AG10803 (cell line): ENCODE measurements at regions not wholly inside any gene's neighbourhood (a gene's known extent, or its start where the extent isn't known, plus 50 kb on each side); places are given as distances from the start of the nearest gene placed in this dataset.

Experiments used
- DNase-seq: peaks from one replicate; pipeline ENCODE4 v3.0.0; 2010; ENCODE audit warnings: low read depth
- H3K4me3 ChIP-seq: 2 replicates; pipeline ENCODE4 v1.5.1; 2011; ENCODE audit warnings: mild to moderate bottlenecking, low read length, control low read depth
- CTCF ChIP-seq: conservative IDR thresholded peaks from 2 replicates; pipeline ENCODE4 v1.5.1; 2011; ENCODE audit warnings: mild to moderate bottlenecking, low read length, control low read depth, inconsistent platforms

GRCh38 chr7:136652635-136653370, 215.6 kb upstream of the CHRM2 start:
- no peak overlapping the region for H3K4me3 ChIP-seq
- peak; percentile 1 for DNase-seq
- TF ChIP-seq CTCF = no peak

- no peak for TF ChIP-seq CTCF
- no peak overlapping the region for H3K4me3 ChIP-seq
- DNase-seq = no peak
These were observed 227.5 kb upstream of the CHRM2 start for GRCh38 chr7:136640977-136641376.

GRCh38 chr7:136637813-136638212, 230.6 kb upstream of the CHRM2 start:
- DNase-seq = no peak
- TF ChIP-seq CTCF = no peak
- no peak overlapping the region for H3K4me3 ChIP-seq

- no peak overlapping the region for H3K4me3 ChIP-seq
- no peak for TF ChIP-seq CTCF
These were observed 232.7 kb upstream of the CHRM2 start for GRCh38 chr7:136635751-136636150.

GRCh38 chr7:136618818-136619217, 249.6 kb upstream of the CHRM2 start:
- H3K4me3 ChIP-seq = no peak overlapping the region
- DNase-seq = no peak
- TF ChIP-seq CTCF = no peak

More at GRCh38 chr7:136635751-136636150, 232.7 kb upstream of the CHRM2 start:
- DNase-seq = no peak

- H3K4me3 ChIP-seq = no peak overlapping the region
- no peak for TF ChIP-seq CTCF
- DNase-seq = no peak
These were observed 251.3 kb upstream of the CHRM2 start for GRCh38 chr7:136617176-136617575.

- no peak for DNase-seq
- TF ChIP-seq CTCF = no peak
- H3K4me3 ChIP-seq = no peak overlapping the region
These were observed 262.7 kb upstream of the CHRM2 start for GRCh38 chr7:136605532-136606329.
